ENCODE measurements at regions not wholly inside any gene's neighbourhood (a gene's known extent, or its start where the extent isn't known, plus 50 kb on each side); places are given as distances from the start of the nearest gene placed in this dataset.
"Not testable (repeated sequence)": the region's sequence is repeated elsewhere in the genome, so short reads cannot be mapped to it uniquely, and the experiment has no call there.

- DNase-seq (ENCODE audit: low read depth): no peak
- TF ChIP-seq CTCF (IDR thresholded peaks at IDR 0.05; ENCODE audit: insufficient read depth, low read depth, low read length): no peak
- H3K4me3 ChIP-seq (ENCODE audit: low read depth, low read length): no peak overlapping the region
Measured at GRCh38 chr3:81094986-81095385, 666.5 kb downstream of the GBE1 start.

DNA sequence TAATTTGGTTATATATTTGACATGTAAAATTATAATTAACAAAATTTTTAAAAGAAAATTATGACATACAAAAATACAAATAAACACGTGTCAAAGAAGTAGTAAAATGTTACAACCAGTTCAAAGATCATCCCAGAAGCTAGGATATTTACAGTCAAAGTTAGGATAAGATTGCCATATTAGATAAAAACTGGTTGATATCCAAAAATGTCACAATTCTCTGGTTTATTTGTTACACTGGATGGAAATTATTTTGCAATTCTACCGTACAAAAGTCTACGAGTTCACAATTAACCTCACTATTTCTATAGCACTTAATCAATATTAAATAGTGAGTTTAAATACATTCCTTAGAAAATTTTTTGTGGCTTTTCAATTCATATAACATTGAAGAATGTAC is 673.8 kb downstream of the GBE1 start:
- DNase-seq (ENCODE audit: low read depth): no peak
- no peak for TF ChIP-seq CTCF (IDR thresholded peaks at IDR 0.05; ENCODE audit: insufficient read depth, low read depth, low read length)

DNA sequence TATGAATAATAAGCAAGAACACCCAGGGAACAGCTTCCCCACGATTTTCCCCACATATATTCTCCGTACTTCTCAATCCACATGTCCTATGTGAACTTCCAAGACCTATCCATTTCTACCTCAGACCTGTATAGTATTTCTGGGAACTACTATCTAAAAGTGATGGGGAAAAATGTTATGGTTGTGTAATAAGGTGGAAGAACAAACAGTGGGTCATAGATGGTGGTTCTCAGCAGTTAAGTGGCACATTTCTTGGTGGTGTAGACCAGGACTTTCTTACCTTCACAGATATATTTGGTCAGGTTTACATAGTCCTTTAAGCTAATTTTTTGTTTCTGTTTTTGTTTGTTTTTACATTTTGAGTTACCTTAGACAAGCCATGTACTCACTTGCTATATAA is 675.1 kb downstream of the GBE1 start:
- DNase-seq (ENCODE audit: low read depth): no peak
- no peak for TF ChIP-seq CTCF (IDR thresholded peaks at IDR 0.05; ENCODE audit: insufficient read depth, low read depth, low read length)
- no peak overlapping the region for H3K4me3 ChIP-seq (ENCODE audit: low read depth, low read length)

More for the DNA sequence above, 673.8 kb downstream of the GBE1 start:
- no peak overlapping the region for H3K4me3 ChIP-seq (ENCODE audit: low read depth, low read length)

- no peak for DNase-seq (ENCODE audit: low read depth)
- H3K4me3 ChIP-seq (ENCODE audit: low read depth, low read length): no peak overlapping the region
- TF ChIP-seq CTCF (IDR thresholded peaks at IDR 0.05; ENCODE audit: insufficient read depth, low read depth, low read length): no peak
Measured at GRCh38 chr3:81080608-81081007, 680.8 kb downstream of the GBE1 start.

DNA sequence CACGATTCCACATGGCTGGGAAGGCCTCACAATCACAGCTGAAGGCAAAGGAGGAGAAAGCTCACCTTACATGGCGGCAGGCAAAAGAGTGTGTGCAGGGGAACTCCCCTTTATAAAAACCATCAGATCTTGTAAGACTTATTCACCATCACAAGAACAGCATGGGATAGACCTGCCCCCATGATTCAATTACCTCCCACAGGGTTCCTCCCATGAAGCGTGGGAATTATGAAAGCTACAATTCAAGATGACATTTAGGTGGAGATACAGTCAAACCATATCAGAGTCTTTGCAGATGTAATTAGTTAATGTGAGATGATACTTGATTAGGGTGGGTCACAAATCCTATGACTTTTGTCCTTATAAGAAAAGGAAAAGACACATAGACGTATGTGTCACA is 688.9 kb downstream of the GBE1 start:
- H3K4me3 ChIP-seq (ENCODE audit: low read depth, low read length): no peak overlapping the region
- DNase-seq (ENCODE audit: low read depth): no peak
- TF ChIP-seq CTCF (IDR thresholded peaks at IDR 0.05; ENCODE audit: insufficient read depth, low read depth, low read length): no peak

- no peak overlapping the region for H3K4me3 ChIP-seq (ENCODE audit: low read depth, low read length)
- no peak for TF ChIP-seq CTCF (IDR thresholded peaks at IDR 0.05; ENCODE audit: insufficient read depth, low read depth, low read length)
- no peak for DNase-seq (ENCODE audit: low read depth)
Measured at GRCh38 chr3:81068546-81068945, 692.9 kb downstream of the GBE1 start.

GRCh38 chr3:81063896-81064295 is 697.5 kb downstream of the GBE1 start:
- TF ChIP-seq CTCF (IDR thresholded peaks at IDR 0.05; ENCODE audit: insufficient read depth, low read depth, low read length): no peak

GRCh38 chr3:81051133-81051532 is 710.3 kb downstream of the GBE1 start:
- H3K4me3 ChIP-seq (ENCODE audit: low read depth, low read length); DNase-seq (ENCODE audit: low read depth): not testable (repeated sequence)

More at GRCh38 chr3:81063896-81064295, 697.5 kb downstream of the GBE1 start:
- no peak for DNase-seq (ENCODE audit: low read depth)
- no peak overlapping the region for H3K4me3 ChIP-seq (ENCODE audit: low read depth, low read length)

All from fibroblast of villous mesenchyme (primary cell).